H1 (cell line): ENCODE measurements at regions not wholly inside any gene's neighbourhood (a gene's known extent, or its start where the extent isn't known, plus 50 kb on each side); places are given as distances from the start of the nearest gene placed in this dataset.

Experiments used
- CTCF ChIA-PET: fragments of 300-600 bp; sonication (Branson Sonifier 250); formaldehyde crosslinking; loops from one replicate; lab custom pipeline; 2021; ENCODE audit not compliant: partially characterized antibody; lab: Charles Lee
- POLR2A ChIA-PET: fragments of 300-600 bp; sonication (Branson Sonifier 250); formaldehyde crosslinking; loops from one replicate; lab custom pipeline; 2021; ENCODE audit warnings: inconsistent platforms; ENCODE audit not compliant: partially characterized antibody; lab: Charles Lee
- DNase-seq, 2 experiments: peaks; one replicate each; pipeline versions ENCODE4 v3.0.0 to v3.0.0-alpha.2; 2010 to 2022; ENCODE audit warnings: low spot score in 2 of 2, low read depth in 1 of 2, mixed read lengths in 1 of 2
- FAIRE-seq: peaks from 2 replicates; lab custom pipeline; 2011; peaks lifted over from hg19 to GRCh38; lab: Jason Lieb, UNC
- H2AFZ ChIP-seq: 2 replicates; pipeline ENCODE4 v1.8.1; 2012; ENCODE audit warnings: low read length, inconsistent platforms
- H2AK5ac ChIP-seq: 2 replicates; pipeline ENCODE4 v1.6.1; 2013; ENCODE audit warnings: low read depth, low read length
- H2BK120ac ChIP-seq: replicated peaks from 2 replicates; pipeline ENCODE3; 2013; ENCODE audit warnings: low read depth, low read length, inconsistent platforms
- H2BK12ac ChIP-seq: 2 replicates; pipeline ENCODE4 v1.6.1; 2013; ENCODE audit warnings: low read depth, low read length
- H2BK15ac ChIP-seq: 2 replicates; pipeline ENCODE4 v1.6.1; 2013; ENCODE audit warnings: low read length
- H2BK20ac ChIP-seq: 2 replicates; pipeline ENCODE4 v1.6.1; 2013; ENCODE audit warnings: low read length
- H2BK5ac ChIP-seq: 2 replicates; pipeline ENCODE4 v1.6.1; 2013; ENCODE audit warnings: low read depth, low read length
- H3K14ac ChIP-seq: 2 replicates; pipeline ENCODE4 v1.6.1; 2013; ENCODE audit warnings: inconsistent platforms; ENCODE audit not compliant: insufficient read length
- H3K18ac ChIP-seq: 2 replicates; pipeline ENCODE4 v1.6.1; 2013; ENCODE audit warnings: low read length; ENCODE audit errors: extremely low read depth
- H3K23ac ChIP-seq: 2 replicates; pipeline ENCODE4 v1.6.1; 2013; ENCODE audit warnings: inconsistent platforms; ENCODE audit not compliant: insufficient read length
- H3K23me2 ChIP-seq: 2 replicates; pipeline ENCODE4 v1.6.1; 2013; ENCODE audit warnings: low read depth, low read length
- H3K27ac ChIP-seq: 2 replicates; pipeline ENCODE4 v1.6.1; 2011; ENCODE audit warnings: low read depth, low read length, inconsistent platforms
- H3K27me3 ChIP-seq, 4 experiments: replicated peaks in 1 of 4; 1 replicate in 1 of 4; 2 replicates in 3 of 4; pipeline versions ENCODE4 v1.6.1 to v1.8.1; 2011 to 2013; ENCODE audit warnings: low read length in 3 of 4, mild to moderate bottlenecking in 3 of 4, inconsistent platforms in 2 of 4, mixed read lengths in 2 of 4, moderate library complexity in 1 of 4; ENCODE audit not compliant: control insufficient read depth in 3 of 4, insufficient read depth in 3 of 4; ENCODE audit errors: extremely low read depth in 1 of 4
- H3K36me3 ChIP-seq, 4 experiments: 2 replicates each; pipeline versions ENCODE4 v1.6.1 to v1.8.1; 2011 to 2013; ENCODE audit warnings: mild to moderate bottlenecking in 4 of 4, low read length in 3 of 4, moderate library complexity in 2 of 4, control low read depth in 1 of 4, inconsistent platforms in 1 of 4; ENCODE audit not compliant: insufficient read depth in 4 of 4, control insufficient read depth in 2 of 4
- H3K4ac ChIP-seq: replicated peaks from 2 replicates; pipeline ENCODE3; 2013; ENCODE audit warnings: low read length, low read depth, mixed read lengths, inconsistent platforms; ENCODE audit not compliant: insufficient read length
- H3K4me1 ChIP-seq, 4 experiments: replicated peaks in 1 of 4; 1 replicate in 1 of 4; 2 replicates in 3 of 4; pipeline versions ENCODE4 v1.6.1 to v1.8.1; 2011 to 2013; ENCODE audit warnings: low read length in 3 of 4, inconsistent platforms in 2 of 4, mixed read lengths in 1 of 4; ENCODE audit not compliant: insufficient read depth in 4 of 4, control insufficient read depth in 3 of 4
- H3K4me2 ChIP-seq, 2 experiments: 2 replicates each; pipeline versions ENCODE4 v1.6.1 to v1.8.1; 2011 to 2013; ENCODE audit warnings: low read depth in 2 of 2, low read length in 2 of 2, control low read depth in 1 of 2, inconsistent platforms in 1 of 2, mild to moderate bottlenecking in 1 of 2; ENCODE audit not compliant: insufficient read depth in 1 of 2
- H3K4me3 ChIP-seq, 4 experiments: fragments of 200-600, 300-600 bp in 1 of 4; sonication (generic), shearing (Covaris generic), sonication (Bioruptor Twin) in 1 of 4; 2 replicates each; pipeline versions ENCODE4 v1.5.1 to v1.8.1; 2011 to 2016; ENCODE audit warnings: low read length in 4 of 4, low read depth in 3 of 4, control low read depth in 2 of 4, inconsistent platforms in 2 of 4, mild to moderate bottlenecking in 2 of 4, mixed read lengths in 1 of 4, moderate library complexity in 1 of 4; ENCODE audit not compliant: insufficient read depth in 2 of 4; ENCODE audit errors: extremely low read depth in 1 of 4
- H3K56ac ChIP-seq: replicated peaks from 2 replicates; pipeline ENCODE3; 2013; ENCODE audit warnings: low read depth, mild to moderate bottlenecking, mixed read lengths, low read length, inconsistent platforms; ENCODE audit not compliant: insufficient read length
- H3K79me1 ChIP-seq: 2 replicates; pipeline ENCODE4 v1.6.1; 2013; ENCODE audit warnings: low read depth, low read length, control low read depth
- H3K79me2 ChIP-seq, 2 experiments: 2 replicates each; pipeline versions ENCODE4 v1.6.1 to v1.8.1; 2012 to 2013; ENCODE audit warnings: low read length in 2 of 2, mild to moderate bottlenecking in 2 of 2, inconsistent platforms in 1 of 2; ENCODE audit not compliant: insufficient read depth in 2 of 2, control insufficient read depth in 1 of 2
- H3K9ac ChIP-seq, 4 experiments: replicated peaks in 1 of 4; 1 replicate in 1 of 4; 2 replicates in 3 of 4; pipeline versions ENCODE4 v1.6.1 to v1.8.1; 2011 to 2013; ENCODE audit warnings: low read depth in 3 of 4, low read length in 3 of 4, control low read depth in 2 of 4, mild to moderate bottlenecking in 2 of 4, moderate library complexity in 2 of 4, inconsistent platforms in 1 of 4; ENCODE audit errors: extremely low read depth in 1 of 4
- H3K9me3 ChIP-seq, 2 experiments: 2 replicates each; pipeline versions ENCODE4 v1.6.1 to v1.8.1; 2012 to 2013; ENCODE audit warnings: mild to moderate bottlenecking in 2 of 2, moderate library complexity in 2 of 2, control low read depth in 1 of 2, inconsistent platforms in 1 of 2, low read depth in 1 of 2, low read length in 1 of 2, mixed read lengths in 1 of 2; ENCODE audit not compliant: insufficient read depth in 2 of 2
- H4K20me1 ChIP-seq, 2 experiments: replicated peaks in 1 of 2; 2 replicates each; pipeline versions ENCODE3 to v1.8.1; 2011 to 2013; ENCODE audit warnings: inconsistent platforms in 2 of 2, low read length in 2 of 2, mild to moderate bottlenecking in 1 of 2; ENCODE audit not compliant: insufficient read depth in 2 of 2, control insufficient read depth in 1 of 2
- H4K5ac ChIP-seq: 2 replicates; pipeline ENCODE4 v1.6.1; 2013; ENCODE audit warnings: low read length, low read depth, mixed read lengths, inconsistent platforms; ENCODE audit not compliant: insufficient read length
- H4K8ac ChIP-seq: 2 replicates; pipeline ENCODE4 v1.8.0; 2013; ENCODE audit warnings: mild to moderate bottlenecking, moderate library complexity, low read length, inconsistent platforms; ENCODE audit not compliant: insufficient read depth; ENCODE audit errors: extremely low read depth
- H4K91ac ChIP-seq: replicated peaks from 2 replicates; pipeline ENCODE3; 2013; ENCODE audit warnings: low read length, mixed read lengths, inconsistent platforms; ENCODE audit not compliant: insufficient read length
- CTBP2 ChIP-seq: IDR thresholded peaks from 2 replicates; pipeline ENCODE4 v1.7.0; 2011; ENCODE audit warnings: borderline replicate concordance, mild to moderate bottlenecking, moderate library complexity, mixed read lengths, low read length; ENCODE audit not compliant: insufficient read depth, insufficient read length
- KDM1A ChIP-seq: fragments of 200-600, 300-600 bp; sonication (generic); IDR thresholded peaks from 2 replicates; pipeline ENCODE4 v1.7.1; 2016; ENCODE audit warnings: mild to moderate bottlenecking, low read length, borderline replicate concordance
- POLR2A ChIP-seq, 2 experiments: IDR thresholded peaks; 1 replicate in 1 of 2; 2 replicates in 1 of 2; pipeline ENCODE4 v1.6.1; 2011; ENCODE audit warnings: low read depth in 2 of 2, low read length in 2 of 2, mild to moderate bottlenecking in 2 of 2; ENCODE audit errors: control extremely low read depth in 1 of 2
- SIRT6 ChIP-seq: IDR thresholded peaks from one replicate; pipeline ENCODE4 v1.7.1; 2012; ENCODE audit warnings: low read length, inconsistent platforms
- SP1 ChIP-seq: IDR thresholded peaks from 2 replicates; pipeline ENCODE4 v1.6.1; 2011; ENCODE audit warnings: low read depth, low read length
- SRF ChIP-seq: IDR thresholded peaks from 2 replicates; pipeline ENCODE4 v1.6.1; 2011; ENCODE audit warnings: mild to moderate bottlenecking, low read depth, low read length, moderate library complexity
- TCF12 ChIP-seq: IDR thresholded peaks from 2 replicates; pipeline ENCODE4 v1.6.1; 2011; ENCODE audit warnings: low read depth, mild to moderate bottlenecking, low read length
- ZNF274 ChIP-seq: IDR thresholded peaks from 2 replicates; pipeline ENCODE4 v1.7.0; 2012; ENCODE audit warnings: low read length, borderline replicate concordance; ENCODE audit errors: extremely low read depth
- WGBS, 2 experiments: shearing (Covaris generic) in 1 of 2; methylation state at CpG; one replicate each; pipeline versions ENCODE4 v1.1.6 to v1.1.7; 2013 to 2015; ENCODE audit warnings: low lambda C conversion rate in 2 of 2, mixed read lengths in 2 of 2, inconsistent platforms in 1 of 2, low coverage in 1 of 2, missing lambda C conversion rate in 1 of 2; ENCODE audit not compliant: insufficient replicate concordance in 2 of 2, insufficient coverage in 1 of 2, insufficient read length in 1 of 2; ENCODE audit errors: extremely low coverage in 1 of 2, missing lambda C conversion rate in 1 of 2; 5-methylcytosine and 5-hydroxymethylcytosine counted together

DNA sequence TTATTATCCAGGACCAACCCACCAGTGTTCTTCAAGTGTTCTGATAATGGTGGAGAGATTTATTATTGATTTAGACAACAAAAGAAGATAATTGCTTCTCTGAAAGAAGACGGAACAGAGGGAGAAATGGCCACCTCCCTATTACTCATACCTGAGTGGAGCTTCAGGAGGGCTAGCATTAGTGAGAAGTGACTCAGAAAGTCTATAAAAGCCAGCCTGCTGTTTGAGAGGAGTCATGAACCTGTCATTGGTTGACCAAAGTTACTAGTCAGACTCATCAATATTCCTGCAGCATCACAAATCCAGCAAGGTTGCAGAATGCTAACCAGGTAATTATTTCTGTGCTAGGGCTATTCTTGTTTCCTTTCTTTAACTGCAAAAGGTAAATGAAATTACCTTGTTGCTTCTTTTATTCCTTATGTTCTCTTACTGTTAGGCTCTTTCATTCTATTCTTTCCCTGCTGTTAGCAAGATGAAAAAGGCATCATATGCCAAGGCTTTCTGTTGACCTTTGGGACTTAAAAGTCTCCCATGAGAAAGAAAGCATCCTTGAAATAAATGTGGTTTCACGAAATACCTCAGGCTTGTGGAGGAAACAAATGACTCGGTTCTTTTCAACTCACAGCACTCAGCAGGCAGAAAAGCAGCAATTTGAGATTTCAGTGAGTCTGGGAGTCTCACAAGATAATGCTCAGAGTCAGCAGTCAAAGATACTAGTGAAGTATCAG, 256.4 kb upstream of the PHYHIPL start:
- Histone ChIP-seq H2BK12ac (no peak overlapping the region), H2BK15ac (no peak overlapping the region), H4K91ac (no peak overlapping the region), H3K56ac (no peak overlapping the region), H3K4me3 (no peak overlapping the region), H3K9ac (no peak overlapping the region), H2BK5ac (no peak overlapping the region), H2BK20ac (no peak overlapping the region), H2AK5ac (no peak overlapping the region), H2BK120ac (no peak overlapping the region), H4K5ac (no peak overlapping the region), H4K8ac (no peak overlapping the region), H3K4me2 (no peak overlapping the region; a peak in 1 of 4 replicates), H3K18ac (no peak overlapping the region), H3K14ac (no peak overlapping the region), H3K79me2 (no peaks in the 10 kb centered on the region), H3K23me2 (no peaks in the 10 kb centered on the region), H3K27ac (no peak overlapping the region), H3K27me3 (no peaks in the 10 kb centered on the region), H3K23ac (no peak overlapping the region), H3K4me1 (no peaks in the 10 kb centered on the region; a peak in 1 of 7 replicates), H3K36me3 (no peaks in the 10 kb centered on the region), H4K20me1 (no peaks in the 10 kb centered on the region), H3K79me1 (no peaks in the 10 kb centered on the region), H3K4ac (no peak overlapping the region), H3K9me3 (no peaks in the 10 kb centered on the region), H2AFZ (no peak overlapping the region)
- DNase-seq, result no peak
- ChIA-PET POLR2A (no interaction called here), CTCF (interaction anchor here (1.5 kb wide), 1 partner anchor 11 kb away, joined by 3 read pairs; no protein-coding TSS in a partner anchor)
- no peak for FAIRE-seq
- 68% methylated on average over 3 of the region's 3 CpGs; no CpG with 5 or more reads in 1 of the 2 experiments for WGBS, 2 experiments
- TF ChIP-seq POLR2A (IDR thresholded peaks at IDR 0.05; ENCODE audit: control extremely low read depth in 1 of 2, low read depth in 2 of 2, low read length in 2 of 2), result no peak
- TF ChIP-seq CTBP2, result no peak
- TF ChIP-seq KDM1A, result no peak
- no peak for TF ChIP-seq ZNF274
- no peak for TF ChIP-seq SP1
- TF ChIP-seq SIRT6, result no peak
- no peak for TF ChIP-seq SRF
- TF ChIP-seq TCF12, result no peak
